Spleen (tissue), 11 donors: ENCODE measurements at regions not wholly inside any gene's neighbourhood (a gene's known extent, or its start where the extent isn't known, plus 50 kb on each side); places are given as distances from the start of the nearest gene placed in this dataset.

ENCODE experiments used
- DNase-seq: peaks from one replicate; pipeline ENCODE4 v3.0.0-alpha.2; 2020
- H3K27ac ChIP-seq, 8 donors: fragments of 200-600 bp; sonication (generic) in 7 of 8; 1 replicate in 4 of 8; 2 replicates in 4 of 8; pipeline versions ENCODE4 v1.5.0 to v1.8.0; 2016 to 2021; ENCODE audit warnings: inconsistent platforms in 4 of 8, mild to moderate bottlenecking in 4 of 8, moderate library complexity in 1 of 8
- H3K27me3 ChIP-seq, 7 donors: fragments of 200-600 bp; sonication (generic) in 6 of 7; replicated peaks in 1 of 7; 1 replicate in 4 of 7; 2 replicates in 3 of 7; pipeline versions ENCODE4 v1.5.0 to v1.8.0; 2016 to 2021; ENCODE audit warnings: inconsistent platforms in 3 of 7, mild to moderate bottlenecking in 1 of 7
- H3K36me3 ChIP-seq, 6 donors: fragments of 200-600 bp; sonication (generic) in 5 of 6; 1 replicate in 4 of 6; 2 replicates in 2 of 6; pipeline versions ENCODE4 v1.5.0 to v1.8.0; 2016 to 2021; ENCODE audit warnings: inconsistent platforms in 2 of 6
- H3K4me1 ChIP-seq, 6 donors: fragments of 200-600 bp; sonication (generic) in 5 of 6; 1 replicate in 3 of 6; 2 replicates in 3 of 6; pipeline versions ENCODE4 v1.5.0 to v1.8.0; 2016 to 2021; ENCODE audit warnings: inconsistent platforms in 3 of 6
- H3K4me3 ChIP-seq, 8 donors: fragments of 200-600 bp; sonication (generic) in 7 of 8; 1 replicate in 4 of 8; 2 replicates in 4 of 8; pipeline versions ENCODE4 v1.5.0 to v1.8.0; 2016 to 2021; ENCODE audit warnings: inconsistent platforms in 4 of 8, mild to moderate bottlenecking in 4 of 8, moderate library complexity in 2 of 8
- H3K9me3 ChIP-seq, 8 donors: fragments of 200-600 bp; sonication (generic) in 7 of 8; 1 replicate in 4 of 8; 2 replicates in 4 of 8; pipeline versions ENCODE4 v1.5.0 to v1.8.0; 2016 to 2021; ENCODE audit warnings: inconsistent platforms in 4 of 8
- CTCF ChIP-seq, 11 experiments: fragments of 200-600 bp in 7 of 11; fragments of 450-650 bp in 4 of 11; sonication (generic) in 4 of 11; IDR thresholded peaks in 8 of 11; conservative IDR thresholded peaks in 3 of 11; 1 replicate in 7 of 11; 2 replicates in 4 of 11; pipeline versions ENCODE4 v1.4.0 to v1.8.0; 2016 to 2021; ENCODE audit warnings: antibody characterized with exemption in 11 of 11, inconsistent platforms in 4 of 11, mild to moderate bottlenecking in 1 of 11
- POLR2A ChIP-seq, 3 donors: fragments of 450-650 bp; IDR thresholded peaks; one replicate each; pipeline ENCODE4 v1.5.1; 2017; ENCODE audit warnings: antibody characterized with exemption in 3 of 3, mild to moderate bottlenecking in 1 of 3
- POLR2AphosphoS5 ChIP-seq, 3 donors: sonication (generic); formaldehyde crosslinking; IDR thresholded peaks; one replicate each; pipeline ENCODE4 v1.5.1; 2017; ENCODE audit warnings: antibody characterized with exemption in 3 of 3
- WGBS, 5 donors: extraction: QIAGEN DNeasy Blood & Tissue Kit in 3 of 5; methylation state at CpG; one replicate each; pipeline versions ENCODE4 v1.1.5 to v1.1.7; 2013 to 2018; 5-methylcytosine and 5-hydroxymethylcytosine counted together
- intact Hi-C: fragments of 100-400 bp; cut with DNase I; formaldehyde crosslinking; loops from one replicate; pipeline ENCODE4 v1.15.0; 2023; ENCODE audit warnings: low total_unique reads
- donor health status: healthy with polysubstance abuse.
- donor health status: DM: no; HTN: no; CAD: no; lungs with moderate emphysema.
- donor health status: DM: no; HTN: no; CAD: no.
- donor health status: Bipolar disorder and iron deficiency.
- donor health status: healthy.
- donor health status: DM: no; HTN: no; CAD: no.
- donor health status: DM: yes; HTN: yes; CAD: no.

GRCh38 chr1:228861832-228862180 is 126.5 kb downstream of the RHOU start:
- no peak overlapping the region for H3K27ac ChIP-seq
- WGBS, 5 donors: 49 to 57% (median 55%) methylated on average over 3 of the region's 3 CpGs
- TF ChIP-seq CTCF (IDR thresholded peaks at IDR 0.05 in 8 of 11, conservative IDR thresholded peaks at IDR 0.05 in 3 of 11) (no peak), POLR2A (IDR thresholded peaks at IDR 0.05) (no peak), POLR2AphosphoS5 (IDR thresholded peaks at IDR 0.05) (no peak)

GRCh38 chr1:228862542-228863505 is 127.5 kb downstream of the RHOU start:
- intact Hi-C loops: no loop called here
- no peak for DNase-seq
- Histone ChIP-seq H3K9me3 (no peaks in the 10 kb centered on the region), H3K4me1 (peaks cover 0 to 34% (median 17%) of the 10 kb centered on the region in 6 donors), H3K36me3 (no peaks in the 10 kb centered on the region), H3K4me3 (no peak overlapping the region), H3K27me3 (peaks cover 0 to 9% (median 0%) of the 10 kb centered on the region in 7 donors), H3K27ac (no peak overlapping the region)
- no peak for TF ChIP-seq CTCF (IDR thresholded peaks at IDR 0.05 in 8 of 11, conservative IDR thresholded peaks at IDR 0.05 in 3 of 11)
- TF ChIP-seq POLR2A (IDR thresholded peaks at IDR 0.05): no peak
- no peak for TF ChIP-seq POLR2AphosphoS5 (IDR thresholded peaks at IDR 0.05)
- 80 to 92% (median 84%) methylated on average over 13 of the region's 13 CpGs for WGBS, 5 donors

More at GRCh38 chr1:228861832-228862180, 126.5 kb downstream of the RHOU start:
- intact Hi-C loops: no loop called here
- Histone ChIP-seq H3K4me3 (no peak overlapping the region), H3K4me1 (peaks cover 0 to 28% (median 11%) of the 10 kb centered on the region in 6 donors), H3K27me3 (peaks cover 0 to 9% (median 0%) of the 10 kb centered on the region in 7 donors), H3K36me3 (no peaks in the 10 kb centered on the region), H3K9me3 (no peaks in the 10 kb centered on the region)
- DNase-seq: no peak

- intact Hi-C loops: no loop called here
- Histone ChIP-seq H3K9me3 (no peaks in the 10 kb centered on the region), H3K27ac (no peak overlapping the region), H3K27me3 (peaks cover 0 to 9% (median 0%) of the 10 kb centered on the region in 7 donors), H3K4me3 (no peak overlapping the region), H3K36me3 (no peaks in the 10 kb centered on the region), H3K4me1 (peaks cover 0 to 37% (median 18%) of the 10 kb centered on the region in 6 donors)
- WGBS, 5 donors: 90 to 97% (median 94%) methylated on average over 7 of the region's 7 CpGs
- DNase-seq: no peak
- TF ChIP-seq CTCF (IDR thresholded peaks at IDR 0.05 in 8 of 11, conservative IDR thresholded peaks at IDR 0.05 in 3 of 11) (no peak), POLR2A (IDR thresholded peaks at IDR 0.05) (no peak), POLR2AphosphoS5 (IDR thresholded peaks at IDR 0.05) (no peak)
Measured at GRCh38 chr1:228863776-228864175, 128.5 kb downstream of the RHOU start.

GRCh38 chr1:228865627-228866330 is 130.5 kb downstream of the RHOU start:
- Histone ChIP-seq H3K9me3 (no peaks in the 10 kb centered on the region), H3K36me3 (no peaks in the 10 kb centered on the region), H3K27me3 (peaks cover 0 to 9% (median 0%) of the 10 kb centered on the region in 7 donors), H3K27ac (no peak overlapping the region), H3K4me3 (no peak overlapping the region), H3K4me1 (peaks cover 0 to 37% (median 18%) of the 10 kb centered on the region in 6 donors)
- intact Hi-C loops: no loop called here
- no peak for TF ChIP-seq POLR2AphosphoS5 (IDR thresholded peaks at IDR 0.05)
- no peak for TF ChIP-seq CTCF (IDR thresholded peaks at IDR 0.05 in 8 of 11, conservative IDR thresholded peaks at IDR 0.05 in 3 of 11)
- no peak for TF ChIP-seq POLR2A (IDR thresholded peaks at IDR 0.05)
- WGBS, 5 donors: 75 to 94% (median 84%) methylated on average over 7 of the region's 7 CpGs
- DNase-seq: no peak
